Stimulated activated CD4-positive, alpha-beta T cell treated with anti-CD3 and anti-CD28 coated beads, Interleukin-2, amount 100 ng/mL, for 48 hours (primary cell): ENCODE measurements at regions not wholly inside any gene's neighbourhood (a gene's known extent, or its start where the extent isn't known, plus 50 kb on each side); places are given as distances from the start of the nearest gene placed in this dataset.

ENCODE experiments used
- DNase-seq, 2 donors: peaks; one replicate each; pipeline ENCODE4 v3.0.0-alpha.2; 2020

DNA sequence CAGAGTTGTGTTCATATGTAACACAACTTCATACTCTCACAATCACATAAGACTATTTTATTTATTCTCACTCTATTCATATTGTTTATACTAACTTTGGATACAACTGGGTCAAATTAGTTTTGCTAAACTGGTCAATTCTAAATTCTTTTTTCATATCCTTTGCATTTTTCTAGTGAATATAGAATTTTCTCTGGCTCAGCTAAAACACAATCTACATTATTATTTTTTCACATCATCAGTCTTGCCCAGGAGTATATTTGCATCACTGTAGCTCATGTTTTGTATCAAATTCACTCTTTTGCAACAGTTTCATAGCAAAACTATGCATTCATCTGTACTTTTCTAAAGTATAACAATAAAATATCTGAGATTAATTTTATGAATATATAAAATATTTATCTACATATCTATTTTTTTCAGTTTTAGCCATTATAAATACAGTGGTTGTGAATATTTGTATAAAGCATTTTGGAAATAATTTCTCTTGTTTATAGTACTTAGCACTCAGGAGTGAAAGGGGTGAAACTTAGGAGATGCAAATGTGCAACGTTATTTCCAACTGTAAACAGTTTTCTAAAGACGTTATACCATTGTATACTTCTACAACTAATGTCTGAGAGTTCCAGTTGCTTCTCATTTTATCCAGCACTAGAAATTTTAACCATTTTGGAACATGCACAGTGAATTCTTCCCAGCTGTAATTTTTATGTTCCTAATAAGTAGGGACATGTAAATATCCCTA, 854.6 kb downstream of the CBLN2 start:
- no peak for DNase-seq

DNA sequence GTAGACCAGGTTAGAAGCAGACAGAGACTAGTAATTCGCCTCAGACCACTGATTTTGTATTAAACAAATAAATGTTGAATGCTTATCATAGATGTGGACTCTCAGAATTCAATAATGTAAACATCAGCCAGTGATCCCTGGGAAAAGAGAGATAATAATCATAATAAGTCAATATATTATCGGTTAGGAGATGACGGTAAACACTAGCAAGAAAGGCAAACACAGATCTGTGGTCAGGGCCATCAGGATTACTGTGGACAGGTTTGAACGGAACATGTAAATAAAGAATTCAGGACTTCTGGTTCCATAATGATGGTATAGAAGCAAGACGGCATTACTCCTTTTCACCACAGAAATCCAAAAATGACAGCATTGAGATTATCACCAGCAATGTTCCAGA, 861.6 kb downstream of the CBLN2 start:
- no peak for DNase-seq

DNA sequence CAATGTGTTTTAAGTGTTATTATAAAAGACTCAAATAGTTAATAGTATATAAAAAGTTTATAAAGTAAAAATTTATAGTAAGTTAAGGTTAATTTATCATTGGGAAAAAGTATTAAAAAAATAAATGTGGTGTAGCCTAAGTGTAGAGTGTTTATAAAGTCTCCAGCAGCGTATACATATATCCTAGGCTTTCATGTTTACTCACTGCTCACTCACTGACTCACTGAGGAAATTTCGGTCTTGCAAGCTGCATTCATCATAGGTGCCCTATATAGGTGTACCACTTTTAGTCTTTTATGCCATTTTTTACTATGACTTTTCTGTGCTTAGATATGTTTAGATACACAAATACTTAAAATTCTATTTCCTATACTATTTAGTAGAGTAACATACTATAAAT, 866.0 kb downstream of the CBLN2 start:
- no peak for DNase-seq

DNA sequence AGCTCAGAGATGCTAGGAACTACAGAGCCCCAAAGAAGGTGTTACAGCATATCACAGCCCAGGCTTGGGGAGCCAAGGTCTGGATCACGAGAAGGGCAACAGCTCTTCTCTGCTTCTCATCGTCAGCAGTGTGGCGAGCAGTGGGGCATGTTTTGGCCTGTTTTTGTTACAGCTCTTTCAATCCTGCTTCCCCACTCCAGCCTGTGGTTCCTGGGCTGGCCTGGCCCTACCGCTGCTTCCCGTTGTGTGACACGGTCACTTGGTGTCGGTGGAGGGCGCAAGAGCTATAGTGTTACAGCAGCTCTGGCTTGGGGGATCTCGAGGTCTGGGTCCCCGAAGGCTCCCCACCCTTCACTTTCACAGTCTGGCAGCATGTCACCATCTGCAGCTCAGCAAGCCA, 870.2 kb downstream of the CBLN2 start:
- DNase-seq: no peak

DNA sequence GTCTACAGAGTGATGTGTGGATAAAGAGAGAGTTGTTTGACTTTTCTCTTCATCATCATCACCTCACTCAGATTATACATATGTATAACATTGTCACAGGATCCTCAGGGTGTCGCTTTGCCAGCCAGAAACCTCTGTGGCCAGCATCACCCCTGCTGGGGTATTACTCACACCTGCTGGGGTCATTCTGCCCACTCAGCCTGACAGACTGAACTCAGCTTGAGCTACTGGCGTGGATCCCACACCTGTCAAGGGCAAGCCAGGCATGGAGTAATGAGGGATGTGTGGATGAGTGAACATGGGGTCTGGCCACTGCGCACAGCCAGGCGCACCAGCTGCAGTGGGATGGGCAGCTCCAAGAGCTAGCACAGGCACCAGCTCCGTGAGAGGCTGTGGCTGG, 870.6 kb downstream of the CBLN2 start:
- no peak for DNase-seq

DNA sequence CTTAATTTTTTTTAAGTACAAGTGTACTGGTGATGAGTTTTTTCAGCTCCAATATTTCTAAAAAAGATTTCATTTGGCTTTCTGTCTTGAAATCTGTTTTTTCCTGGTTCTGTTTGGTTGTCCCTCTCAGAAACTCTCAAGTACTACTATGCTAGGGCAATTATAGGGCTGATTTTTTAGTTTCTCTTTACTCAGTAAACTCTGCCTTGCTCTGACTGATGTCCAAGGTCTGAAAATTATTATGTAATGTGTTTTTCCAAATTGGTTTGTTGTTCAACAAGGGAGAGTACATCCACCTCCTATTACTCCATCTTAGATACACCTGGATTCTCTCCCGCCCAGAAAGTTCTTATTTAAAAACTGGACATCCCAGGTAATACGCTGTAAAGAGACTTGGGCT, 877.7 kb downstream of the CBLN2 start:
- no peak for DNase-seq

DNA sequence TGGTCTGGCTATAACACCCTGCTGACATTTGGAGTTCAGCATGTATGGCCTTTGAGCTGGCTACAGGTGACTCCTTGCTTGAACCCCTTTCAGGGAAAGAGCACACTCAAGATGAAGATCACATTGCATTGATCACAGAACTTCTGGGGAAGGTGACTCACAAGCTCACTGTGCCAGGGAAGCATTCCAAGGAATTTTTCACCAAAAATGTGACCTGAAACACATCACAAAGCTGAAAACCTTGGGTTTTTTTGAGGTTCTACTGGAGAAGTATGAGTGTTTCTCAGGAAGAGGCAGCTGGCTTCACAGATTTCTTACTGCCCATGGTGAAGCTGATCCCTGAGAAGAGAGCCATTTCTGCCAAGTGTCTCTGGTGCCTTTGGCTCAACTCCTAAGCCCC, 879.0 kb downstream of the CBLN2 start:
- DNase-seq: no peak

DNA sequence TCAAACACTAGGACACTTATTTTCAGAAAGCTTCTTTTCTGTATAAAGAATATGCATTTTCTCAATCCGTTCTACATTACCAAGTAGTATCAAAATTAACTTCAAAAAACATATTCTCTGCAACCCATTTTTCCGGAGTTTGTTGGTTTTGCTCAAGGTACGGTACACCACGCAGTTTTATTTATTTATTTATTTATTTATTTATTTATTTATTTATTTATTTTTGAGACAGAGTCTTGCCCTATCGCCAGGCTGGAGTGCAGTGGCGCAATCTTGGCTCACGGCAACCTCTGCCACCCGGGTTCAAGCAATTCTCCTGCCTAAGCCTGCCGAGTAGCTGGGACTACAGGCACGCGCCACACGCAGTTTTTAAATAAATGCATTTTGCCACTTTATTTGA, 900.3 kb downstream of the CBLN2 start:
- DNase-seq: no peak

DNA sequence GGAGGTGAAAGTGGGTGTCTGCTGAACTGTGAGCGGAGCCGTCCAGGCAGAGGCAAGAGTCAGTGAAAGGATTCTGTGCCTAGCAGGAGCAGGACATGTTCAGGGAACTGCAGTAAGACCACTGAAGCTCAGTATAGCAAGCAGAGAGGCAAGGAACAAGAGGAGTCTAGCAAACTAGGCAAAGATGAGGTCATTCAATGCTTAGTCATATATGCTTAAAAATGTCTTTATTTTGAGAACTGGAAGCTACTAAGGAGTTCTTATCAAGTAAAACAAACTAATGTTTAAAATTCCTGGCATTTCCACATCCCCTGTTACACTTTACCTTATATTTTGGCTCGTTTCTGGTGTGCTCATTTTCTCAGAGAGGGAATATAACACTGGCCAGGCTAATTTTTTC, 913.4 kb downstream of the CBLN2 start:
- DNase-seq: no peak

DNA sequence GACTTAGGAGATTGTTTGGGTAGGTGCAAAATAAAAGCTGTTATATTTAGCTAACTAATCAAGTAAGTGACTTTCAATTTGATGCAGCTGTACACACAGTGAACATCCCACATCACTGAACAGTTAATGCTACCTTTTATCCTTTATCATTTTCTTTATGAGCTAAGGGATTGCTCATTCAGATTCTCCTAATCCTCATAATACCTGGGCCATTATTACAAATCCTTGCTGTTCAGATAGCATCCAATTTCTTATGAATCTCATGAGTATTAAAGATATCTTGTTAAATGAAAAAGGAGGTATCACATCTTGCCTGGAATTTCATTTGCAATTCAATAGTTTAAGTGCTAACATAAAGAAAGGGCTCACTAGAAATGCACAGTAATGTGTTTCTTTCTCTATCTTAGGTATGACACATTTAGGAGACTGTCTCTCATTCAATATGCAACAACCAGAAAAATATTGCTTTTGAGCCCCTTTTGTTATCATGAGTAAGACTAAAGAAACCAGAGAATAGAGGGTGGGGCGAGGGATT, 918.5 kb downstream of the CBLN2 start:
- DNase-seq: no peak

DNA sequence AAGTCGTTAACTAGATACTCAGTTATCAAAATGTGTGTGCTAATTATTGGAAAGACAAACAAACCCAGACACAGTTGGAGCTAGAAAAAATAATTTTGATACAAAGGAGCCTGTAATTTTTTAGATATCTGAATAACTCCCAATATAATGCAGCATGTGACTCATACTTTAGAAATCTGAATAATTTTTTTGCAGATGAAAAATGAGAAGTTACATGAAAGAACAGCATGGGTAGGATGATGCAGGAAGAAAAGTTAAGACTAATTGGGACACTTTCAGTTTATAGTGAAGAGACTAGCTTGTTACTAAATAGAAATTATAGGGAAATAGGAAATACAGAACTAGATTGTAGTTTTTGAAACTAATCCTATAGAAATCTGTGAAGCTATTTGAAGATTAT, 945.8 kb downstream of the CBLN2 start:
- DNase-seq: no peak

DNA sequence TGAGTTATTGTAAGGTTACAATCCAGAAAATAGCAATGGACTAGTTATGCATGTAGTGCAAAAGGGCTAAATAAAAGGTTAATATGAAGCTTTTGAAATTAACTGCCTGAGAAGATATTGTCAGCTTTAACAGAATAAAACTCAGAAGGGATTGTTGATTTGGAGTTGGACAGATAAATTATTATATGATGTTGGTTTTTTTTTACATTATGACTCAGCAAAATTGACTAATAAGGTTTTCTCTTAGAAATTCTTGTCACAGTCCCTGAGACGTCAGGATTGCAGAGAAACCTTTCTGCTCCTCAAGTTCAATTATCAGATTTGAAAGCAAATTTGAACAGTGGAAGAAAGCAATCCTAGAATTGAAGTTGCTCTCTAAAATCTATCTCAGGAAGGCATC, 946.9 kb downstream of the CBLN2 start:
- DNase-seq: no peak

DNA sequence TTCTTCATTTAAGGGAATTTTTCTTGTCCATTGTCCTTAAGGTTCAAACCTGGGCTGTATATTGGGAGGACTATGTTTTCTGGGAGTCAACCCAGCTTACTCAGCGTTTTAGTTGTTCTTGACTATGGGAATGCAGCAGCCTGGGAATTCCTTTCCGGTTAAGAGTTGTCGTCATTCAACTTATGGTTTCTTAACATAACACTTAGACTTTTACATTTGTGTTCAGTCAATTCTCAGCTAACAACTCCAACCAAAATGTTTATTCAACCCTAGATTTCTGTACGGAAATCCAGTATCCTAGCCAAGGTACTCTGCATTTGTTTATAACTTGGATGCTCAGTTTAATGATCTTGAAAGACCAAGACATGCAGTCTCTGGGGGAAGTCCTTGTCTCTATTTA, 960.9 kb downstream of the CBLN2 start:
- DNase-seq: no peak

DNA sequence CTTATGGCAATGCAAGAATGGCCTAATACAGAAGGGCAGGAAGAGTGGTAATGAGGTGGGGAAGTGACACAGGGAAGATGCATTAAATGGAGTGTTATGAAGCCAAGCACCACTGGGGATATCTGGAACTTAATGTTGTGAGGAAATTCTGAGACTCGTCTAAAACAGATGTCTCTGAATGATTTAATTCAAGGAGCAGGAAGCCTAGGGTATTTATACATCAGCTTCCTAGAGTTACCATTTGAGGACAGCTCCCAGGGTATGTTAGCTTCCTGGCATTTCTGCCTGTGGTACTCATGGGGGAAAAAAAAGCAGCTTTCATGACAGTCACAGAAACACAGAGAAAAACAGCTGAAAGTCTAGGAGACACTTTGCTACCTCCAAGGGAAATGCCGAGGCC, 989.5 kb downstream of the CBLN2 start:
- no peak for DNase-seq

DNA sequence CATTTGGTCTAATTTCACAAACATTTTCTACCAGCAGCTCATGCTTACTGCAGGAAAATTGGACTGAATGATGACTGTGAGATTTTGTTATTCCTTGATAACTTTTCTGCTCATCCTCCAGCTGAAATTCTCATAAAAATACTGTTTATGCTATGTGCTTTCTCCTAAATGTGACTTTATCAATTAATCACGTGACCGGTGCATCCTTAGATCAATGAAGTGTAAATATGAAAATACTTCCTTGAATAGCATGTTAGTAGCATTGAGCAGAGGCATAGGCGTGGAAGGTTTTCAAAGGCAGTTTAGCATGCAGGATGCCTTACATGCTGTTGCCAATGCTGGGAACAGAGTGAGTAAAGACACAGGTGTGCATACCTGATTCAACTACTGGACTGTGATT, 1002.5 kb downstream of the CBLN2 start:
- DNase-seq: no peak

DNA sequence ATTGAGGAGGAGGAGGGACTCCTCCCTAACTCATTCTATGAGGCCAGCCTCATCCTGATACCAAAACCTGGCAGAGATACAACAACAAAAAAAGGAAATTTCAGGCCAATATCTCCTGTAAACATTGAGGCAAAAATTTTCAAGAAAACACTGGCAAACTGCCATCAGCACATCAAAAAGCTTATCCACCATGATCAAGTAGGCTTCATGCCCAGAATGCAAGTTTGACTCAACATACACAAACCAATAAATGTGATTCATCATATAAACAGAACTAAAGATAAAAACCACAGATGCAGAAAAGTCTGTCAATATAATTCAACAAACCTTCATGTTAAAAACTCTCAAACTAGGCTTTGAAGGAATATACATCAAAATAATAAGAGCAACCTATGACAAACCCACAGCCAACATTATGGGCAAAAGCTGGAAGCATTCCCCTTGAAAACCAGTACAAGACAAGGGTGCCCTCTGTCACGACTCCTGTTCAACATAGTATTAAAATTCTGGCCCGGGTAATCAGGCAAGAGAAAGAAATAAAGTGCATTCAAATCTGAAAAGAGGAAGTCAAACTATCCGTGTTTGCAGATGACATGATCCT, 1014.3 kb downstream of the CBLN2 start:
- no peak for DNase-seq

DNA sequence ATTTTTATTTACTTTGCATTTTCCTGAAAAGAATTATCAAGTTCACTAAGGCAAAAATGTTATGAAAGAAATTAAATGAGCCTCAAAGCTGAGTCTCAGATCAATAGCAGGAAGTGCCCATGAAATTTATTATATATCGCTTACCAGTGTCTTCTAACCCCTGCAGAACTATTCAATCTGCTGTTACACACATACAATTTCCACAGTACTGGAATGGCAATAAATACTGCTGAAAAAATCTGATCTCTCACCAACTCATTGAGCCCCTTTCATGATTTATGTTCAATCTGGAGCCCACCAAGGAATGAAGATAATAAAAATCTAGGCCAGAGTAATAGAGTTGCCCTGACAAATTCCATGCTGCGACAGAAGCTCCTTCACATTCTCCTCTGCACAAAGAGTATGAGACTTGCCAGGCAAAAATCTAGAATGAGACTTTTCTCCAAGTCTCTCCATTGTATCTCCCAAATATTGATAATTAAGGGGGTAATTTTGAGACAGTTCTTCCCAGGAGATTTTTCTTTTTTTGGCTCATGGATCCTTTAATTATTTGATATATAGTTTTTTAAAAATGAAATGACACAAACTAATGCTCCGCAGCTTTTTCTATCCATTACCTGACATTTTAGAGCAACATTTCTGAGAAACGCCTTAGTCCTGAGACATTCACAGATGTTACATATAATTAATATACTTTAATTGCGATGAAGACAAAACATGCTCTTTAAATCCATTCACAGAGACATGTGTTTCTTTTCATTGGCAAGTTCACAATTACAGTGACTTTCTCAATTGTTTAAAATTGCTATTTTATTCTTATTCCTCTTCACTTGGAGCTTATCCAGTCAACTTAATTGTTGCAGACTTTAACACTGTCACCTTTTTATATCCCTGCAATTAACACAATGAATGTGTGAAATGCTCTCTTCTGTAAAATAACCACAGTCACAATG, 1020.4 kb downstream of the CBLN2 start:
- no peak for DNase-seq

DNA sequence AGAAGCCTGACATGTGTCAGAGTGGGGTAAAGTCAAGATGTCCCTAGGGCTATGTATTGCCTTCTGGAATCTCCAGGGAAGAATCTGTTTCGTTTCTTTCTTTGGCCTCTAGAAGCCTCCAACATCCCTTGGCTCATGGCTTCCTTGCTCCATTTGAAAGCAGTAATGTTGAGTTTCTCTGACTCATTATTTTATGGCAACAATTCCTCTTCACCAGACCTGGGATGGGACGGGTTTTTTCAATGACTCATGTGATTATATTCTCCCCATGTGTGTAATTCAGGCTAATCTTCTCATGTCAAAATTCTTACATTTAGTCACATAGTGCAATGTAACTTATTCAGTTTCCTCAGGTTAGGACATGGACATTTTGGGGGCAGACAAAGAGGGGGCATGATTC, 1038.6 kb downstream of the CBLN2 start:
- no peak for DNase-seq

DNA sequence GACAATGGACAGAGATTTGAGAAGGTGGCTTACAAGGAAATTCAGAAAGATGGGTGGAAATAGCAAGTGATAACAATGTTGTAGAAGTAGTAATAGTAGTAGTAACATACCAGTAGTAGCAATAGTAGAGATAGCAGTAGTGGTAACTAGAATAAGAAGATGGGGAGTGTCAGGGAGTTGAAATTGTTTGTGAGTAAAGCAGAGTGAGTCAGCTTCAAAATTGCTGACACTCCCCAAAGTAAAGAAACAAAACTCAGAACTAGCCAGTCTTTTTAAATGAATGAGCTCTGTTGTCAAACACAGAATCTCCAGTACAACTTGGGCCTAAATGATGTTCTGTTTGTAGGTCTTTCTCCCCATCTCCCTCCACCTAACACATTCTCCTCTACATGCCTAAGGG, 1040.9 kb downstream of the CBLN2 start:
- DNase-seq: no peak

DNA sequence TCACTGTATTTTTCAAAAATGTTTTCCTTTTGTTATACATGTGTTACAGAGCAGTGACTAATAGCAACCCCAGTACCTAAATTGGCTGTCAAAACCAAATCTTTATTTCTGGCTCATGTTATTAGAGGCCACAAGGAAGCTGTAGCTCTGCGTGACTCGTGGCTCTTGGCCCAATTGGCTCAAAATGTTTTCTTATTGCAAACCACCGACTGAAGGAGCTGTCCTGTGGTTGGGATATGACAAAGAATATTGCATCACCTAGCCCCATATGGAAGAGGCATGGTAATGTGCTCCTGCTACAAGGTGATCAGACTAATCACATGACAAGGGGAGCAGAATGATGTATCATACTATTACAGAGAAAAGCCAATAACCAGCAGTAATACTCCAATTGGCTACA, 1058.5 kb downstream of the CBLN2 start:
- no peak for DNase-seq

DNA sequence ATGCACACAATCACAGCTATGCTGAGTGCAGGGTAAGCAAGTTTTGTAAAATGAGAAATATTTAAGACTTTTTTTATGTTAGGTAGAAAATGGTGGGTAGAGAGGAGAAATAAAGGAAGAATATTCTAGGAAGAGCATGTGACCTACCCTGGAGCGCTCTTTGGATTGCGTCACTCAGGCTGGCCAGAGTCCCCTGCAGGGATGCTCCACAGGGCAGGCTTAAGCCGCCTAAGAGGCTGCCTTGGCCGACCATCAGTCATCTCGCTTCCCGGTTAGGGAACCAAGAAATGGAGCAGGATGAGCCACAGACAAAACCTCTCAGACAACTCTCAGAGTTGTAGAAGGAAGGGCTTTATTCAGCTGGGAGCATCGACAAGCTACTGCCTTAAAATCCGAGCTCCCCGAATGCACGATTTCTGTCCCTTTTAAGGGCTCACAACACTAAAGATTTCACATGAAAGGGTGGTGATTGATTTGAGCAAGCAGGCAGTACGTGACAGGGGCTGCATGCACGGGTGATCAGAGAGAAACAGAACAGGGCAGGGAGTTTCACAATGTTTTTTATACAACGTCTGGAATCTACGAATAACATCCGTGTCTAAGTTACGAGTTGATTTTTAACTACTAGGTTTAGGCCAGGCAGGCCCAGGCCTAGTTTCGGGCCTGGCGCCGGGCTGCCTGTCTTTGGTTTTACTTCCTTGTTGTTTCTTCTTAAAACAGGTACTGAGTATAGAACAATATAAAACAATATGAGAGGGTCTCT, 1072.0 kb downstream of the CBLN2 start:
- no peak for DNase-seq

DNA sequence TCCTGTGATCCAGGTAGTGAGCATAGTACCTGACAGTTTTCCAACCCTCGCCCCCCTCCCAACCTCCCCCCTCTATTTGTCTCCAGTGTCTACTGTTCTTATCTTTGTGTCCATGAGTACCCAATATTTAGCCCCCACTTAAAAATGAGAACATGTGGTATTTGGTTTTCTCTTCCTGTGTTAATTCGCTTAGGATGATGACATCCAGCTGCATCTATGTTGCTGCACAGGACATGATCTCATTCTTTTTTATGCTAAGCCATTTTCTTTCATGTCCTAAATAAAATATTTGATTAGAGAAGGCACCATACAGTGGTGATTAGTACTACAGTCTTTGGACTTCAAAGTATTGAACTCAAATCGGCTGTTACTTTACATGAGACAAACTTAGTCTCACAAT, 1087.9 kb downstream of the CBLN2 start:
- no peak for DNase-seq

DNA sequence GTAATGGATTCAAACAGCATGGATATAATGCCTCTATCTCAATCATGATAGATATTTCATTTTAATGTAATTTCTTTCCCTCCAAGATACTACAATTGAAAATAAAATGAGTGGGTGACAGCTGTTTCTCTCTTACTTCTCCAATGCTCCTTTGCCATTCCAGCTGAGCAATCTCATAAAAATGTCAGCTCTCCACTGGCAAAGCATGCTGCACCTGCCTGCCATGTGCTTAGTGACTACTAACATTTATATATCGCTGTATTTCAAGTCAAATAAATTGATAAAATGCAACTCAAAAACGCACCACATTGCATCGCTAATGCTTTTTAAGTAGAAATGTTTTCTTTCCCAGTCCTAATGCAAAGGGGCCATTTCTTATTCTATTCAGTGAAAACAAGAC, 1093.9 kb downstream of the CBLN2 start:
- no peak for DNase-seq
